A673 (cell line): ENCODE measurements at regions not wholly inside any gene's neighbourhood (a gene's known extent, or its start where the extent isn't known, plus 50 kb on each side); places are given as distances from the start of the nearest gene placed in this dataset.

Experiments used
- EZH2 ChIP-seq: fragments of 200-600 bp; sonication (generic); IDR thresholded peaks from 2 replicates; pipeline ENCODE4 v1.6.1; 2017; ENCODE audit warnings: borderline replicate concordance, low read depth, mild to moderate bottlenecking, mixed read lengths, antibody characterized with exemption, low read length; ENCODE audit not compliant: poor library complexity, severe bottlenecking
- TF ChIP-seq, protein P1 (sequence below): fragments of 300-800, 200-600 bp; sonication (generic); conservative IDR thresholded peaks from 2 replicates; pipeline ENCODE4 v1.5.1; 2017; ENCODE audit warnings: low read depth, mild to moderate bottlenecking, antibody characterized with exemption, low read length, moderate library complexity, mixed read lengths

DNA sequence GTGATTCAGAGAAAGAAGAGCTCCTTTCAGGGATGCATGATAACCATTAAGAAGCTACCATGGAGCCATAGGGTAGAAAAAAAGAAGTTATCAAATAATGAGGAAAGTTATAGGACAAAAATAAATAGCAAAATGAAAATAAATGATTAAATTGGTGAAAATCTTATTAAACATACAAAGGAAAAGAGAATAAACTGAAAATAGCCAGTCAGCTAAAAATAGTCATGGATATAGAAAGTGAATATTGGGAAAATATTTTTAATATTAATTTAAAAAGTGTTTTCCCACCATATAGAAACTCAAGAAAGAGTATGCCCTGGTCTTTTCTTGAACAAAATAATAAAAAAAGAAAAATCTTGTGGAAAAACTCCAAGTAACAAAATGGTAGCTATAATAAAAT lies 209.2 kb upstream of the CDH19 start:
- TF ChIP-seq, protein P1, sequence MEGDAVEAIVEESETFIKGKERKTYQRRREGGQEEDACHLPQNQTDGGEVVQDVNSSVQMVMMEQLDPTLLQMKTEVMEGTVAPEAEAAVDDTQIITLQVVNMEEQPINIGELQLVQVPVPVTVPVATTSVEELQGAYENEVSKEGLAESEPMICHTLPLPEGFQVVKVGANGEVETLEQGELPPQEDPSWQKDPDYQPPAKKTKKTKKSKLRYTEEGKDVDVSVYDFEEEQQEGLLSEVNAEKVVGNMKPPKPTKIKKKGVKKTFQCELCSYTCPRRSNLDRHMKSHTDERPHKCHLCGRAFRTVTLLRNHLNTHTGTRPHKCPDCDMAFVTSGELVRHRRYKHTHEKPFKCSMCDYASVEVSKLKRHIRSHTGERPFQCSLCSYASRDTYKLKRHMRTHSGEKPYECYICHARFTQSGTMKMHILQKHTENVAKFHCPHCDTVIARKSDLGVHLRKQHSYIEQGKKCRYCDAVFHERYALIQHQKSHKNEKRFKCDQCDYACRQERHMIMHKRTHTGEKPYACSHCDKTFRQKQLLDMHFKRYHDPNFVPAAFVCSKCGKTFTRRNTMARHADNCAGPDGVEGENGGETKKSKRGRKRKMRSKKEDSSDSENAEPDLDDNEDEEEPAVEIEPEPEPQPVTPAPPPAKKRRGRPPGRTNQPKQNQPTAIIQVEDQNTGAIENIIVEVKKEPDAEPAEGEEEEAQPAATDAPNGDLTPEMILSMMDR: no peak
- no peak for TF ChIP-seq EZH2
